ENCODE measurements at regions not wholly inside any gene's neighbourhood (a gene's known extent, or its start where the extent isn't known, plus 50 kb on each side); places are given as distances from the start of the nearest gene placed in this dataset.

DNA sequence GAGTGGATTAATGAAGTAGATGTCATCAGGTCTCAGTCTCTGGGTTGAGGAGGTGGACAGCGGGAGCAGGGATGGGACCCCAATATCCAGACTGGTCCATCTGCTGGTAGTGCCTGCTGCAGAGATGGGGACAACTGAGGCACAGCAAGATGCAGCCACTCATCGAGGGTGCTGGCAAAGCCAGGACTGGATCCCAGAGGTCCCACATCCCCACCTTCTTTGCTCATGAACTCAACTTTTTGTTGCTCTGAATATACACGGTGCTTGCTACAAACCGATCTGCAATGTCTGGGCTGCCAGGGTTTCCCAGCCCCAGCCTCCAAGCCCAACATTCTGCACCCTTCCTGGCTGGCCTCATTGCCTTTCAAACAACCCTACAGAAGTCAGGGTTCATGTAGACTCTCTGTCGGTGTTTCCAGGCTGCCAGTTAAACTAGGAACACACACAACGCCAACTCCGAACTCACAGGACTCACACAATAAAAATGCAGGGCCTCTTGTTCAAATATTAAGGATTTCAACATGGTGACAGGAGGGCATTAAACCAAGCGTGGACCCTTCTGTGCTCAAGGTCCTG lies 168.2 kb downstream of the MN1 start:
- no peak for DNase-seq

DNA sequence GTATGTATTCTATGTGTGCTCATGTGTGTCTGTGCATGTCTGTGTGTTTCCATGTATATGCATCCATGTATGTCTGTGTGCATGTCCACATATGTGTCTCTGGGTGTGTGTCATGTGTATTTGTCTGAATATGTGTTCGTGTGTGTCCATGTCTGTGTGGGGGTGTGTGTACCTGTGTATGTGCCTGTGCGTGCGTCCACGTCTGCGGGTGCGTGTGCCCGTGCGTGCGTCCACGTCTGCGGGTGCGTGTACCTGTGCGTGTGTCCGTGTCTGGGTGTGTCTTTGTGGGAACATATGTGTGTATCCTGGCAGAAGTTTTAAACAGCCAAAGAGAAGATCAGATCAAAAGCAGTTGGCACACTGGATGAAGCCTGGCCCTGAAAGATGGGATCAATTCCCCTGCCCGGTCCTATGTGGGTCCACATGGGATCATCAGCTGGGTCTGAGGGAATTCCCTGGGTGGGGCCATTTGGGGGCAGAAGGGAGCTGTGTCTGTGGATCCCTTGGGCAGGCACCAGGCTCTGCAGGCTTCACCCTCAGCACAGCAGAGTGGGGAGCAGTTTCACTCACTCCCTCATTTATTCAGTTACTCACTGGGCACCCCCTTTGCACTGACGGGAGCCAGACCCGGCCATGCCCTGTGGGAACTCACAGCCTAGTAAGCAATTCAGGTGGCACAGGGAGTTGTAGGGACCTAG lies 167.4 kb downstream of the MN1 start:
- DNase-seq: no peak

DNA sequence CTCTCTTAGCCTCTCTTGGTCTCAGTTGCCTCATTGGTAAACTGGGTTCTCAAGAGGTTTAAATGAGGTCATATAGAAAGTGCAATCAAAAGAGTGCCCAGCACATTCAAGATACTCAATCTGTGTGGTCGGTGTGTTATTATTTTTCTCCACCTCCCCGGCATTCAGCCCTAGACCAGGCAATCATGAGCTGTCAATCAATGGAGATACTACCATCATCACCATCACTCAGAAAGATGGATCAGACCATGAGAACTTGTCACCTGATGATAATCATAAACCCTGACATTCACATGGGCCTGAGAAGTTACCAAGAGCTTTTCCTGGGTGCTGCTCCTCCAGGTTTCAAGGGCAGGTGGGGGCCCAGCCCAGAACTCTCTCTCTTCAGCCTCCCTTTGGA lies 166.1 kb downstream of the MN1 start:
- DNase-seq: no peak

DNA sequence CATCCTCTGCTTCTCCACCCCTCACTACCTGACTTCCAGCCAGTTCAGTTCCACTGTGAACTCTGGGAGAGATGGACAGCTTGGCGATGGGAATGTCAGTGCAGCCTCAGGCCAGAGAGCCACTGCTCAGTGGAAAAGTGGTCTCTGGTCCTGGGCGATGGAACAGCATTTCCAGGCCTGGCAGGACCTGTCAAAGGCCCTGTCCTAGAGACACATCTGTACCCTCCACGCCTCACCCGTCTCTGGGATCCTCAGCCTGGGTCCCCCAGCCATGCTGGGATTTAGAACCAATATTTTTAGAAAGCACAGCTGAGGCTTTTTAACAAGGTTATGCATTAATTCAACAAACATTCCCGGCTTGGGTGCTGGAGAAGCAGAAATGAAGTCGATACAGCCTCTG lies 165.7 kb downstream of the MN1 start:
- no peak for DNase-seq

DNA sequence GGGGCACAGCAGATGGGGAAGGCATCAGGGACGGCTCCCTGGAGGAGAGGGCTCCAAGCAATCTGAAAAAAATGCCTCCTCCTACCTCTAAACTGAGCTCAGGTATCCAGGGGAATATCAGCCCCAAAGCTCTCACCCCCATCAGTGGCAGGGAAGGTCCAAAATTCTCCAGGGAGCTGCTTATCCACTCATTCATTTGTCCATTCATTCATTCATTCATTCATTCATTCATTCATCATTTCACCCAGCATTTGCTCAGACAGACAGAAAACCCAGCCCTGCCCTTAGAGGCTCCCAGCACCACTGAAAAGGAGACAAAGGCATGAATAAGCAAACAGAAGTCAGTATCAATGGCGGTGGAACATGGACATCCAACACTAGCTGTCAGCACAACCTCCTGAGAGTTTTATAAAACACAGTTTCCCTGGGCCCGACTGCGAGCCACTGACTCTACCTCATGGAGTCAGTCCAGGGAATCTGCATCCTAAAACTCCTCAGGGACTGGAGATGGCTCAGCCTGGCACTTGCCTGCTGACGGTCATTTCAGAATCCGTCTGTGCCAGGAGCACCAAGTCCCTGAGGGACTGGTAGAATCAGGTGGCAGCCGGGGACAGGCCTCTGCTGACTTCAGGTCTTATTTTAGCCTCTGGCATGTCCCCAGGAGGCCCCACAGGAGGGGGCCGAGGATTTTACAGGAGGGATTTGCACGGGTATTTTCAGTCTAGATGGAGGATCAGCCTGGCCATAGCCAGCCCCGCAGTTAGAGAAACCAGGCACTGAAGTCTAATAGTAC lies 164.6 kb downstream of the MN1 start:
- peak; percentile 63 for DNase-seq

DNA sequence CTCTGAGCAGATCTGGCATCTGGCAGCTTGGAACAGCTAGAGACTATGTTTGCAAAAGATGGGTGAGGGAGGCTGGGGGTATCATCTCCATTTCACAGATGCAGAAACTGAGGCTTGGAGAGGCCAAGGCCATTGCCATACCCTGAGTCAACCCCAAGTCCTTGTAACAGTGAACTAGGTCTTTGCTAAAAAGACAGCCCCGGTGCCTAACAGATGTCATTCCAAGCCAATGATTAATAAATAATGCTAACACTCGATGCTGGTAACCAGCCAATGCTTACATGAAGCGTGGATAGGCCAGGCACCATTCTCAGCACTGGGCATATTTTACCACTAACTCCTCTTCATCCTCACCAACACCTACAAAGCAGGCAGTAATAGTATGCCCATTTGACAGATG lies 164.0 kb downstream of the MN1 start:
- no peak for DNase-seq

DNA sequence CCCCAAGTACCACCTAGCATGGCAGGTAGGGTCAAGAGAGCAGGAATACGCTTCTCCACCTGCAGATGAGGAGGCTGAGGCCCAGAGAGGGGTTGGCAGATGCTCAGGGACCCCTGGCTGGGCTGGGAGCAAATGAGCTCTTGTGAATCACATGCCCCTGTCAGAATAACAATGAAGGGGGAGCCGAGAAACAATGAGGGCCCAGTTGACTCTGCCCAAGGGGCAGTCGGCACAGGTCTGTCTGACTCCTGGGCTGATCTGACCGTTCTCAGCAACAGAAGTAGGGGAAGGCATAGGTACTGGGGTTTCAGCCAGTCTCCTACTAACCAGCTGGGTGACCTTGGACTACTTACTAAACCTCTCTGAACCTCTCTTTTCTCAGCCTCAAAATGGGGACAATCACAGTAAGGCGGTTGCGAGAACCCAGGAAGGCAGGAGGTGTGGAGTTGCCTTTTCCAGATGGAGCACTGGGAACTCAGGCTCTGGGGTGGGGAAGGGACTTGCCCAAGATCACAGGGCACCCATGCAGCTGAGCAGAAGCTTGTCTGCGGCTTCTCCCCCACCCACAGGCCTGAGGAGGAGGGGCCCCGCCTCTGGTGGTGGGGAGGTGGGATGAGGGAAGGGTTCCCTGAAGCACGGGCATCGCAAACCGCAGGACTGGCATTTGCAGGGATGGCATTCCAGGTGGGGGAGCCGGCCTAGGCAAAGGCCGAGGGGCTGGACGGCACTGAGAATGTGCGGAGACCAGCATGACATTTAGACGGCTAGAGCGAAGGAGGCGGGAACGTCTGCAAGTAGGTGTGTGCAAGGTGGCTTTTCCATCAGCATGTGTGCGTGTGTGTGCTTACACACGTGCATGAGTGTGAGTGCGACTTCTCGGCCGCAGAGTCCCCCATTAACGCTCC lies 163.0 kb downstream of the MN1 start:
- DNase-seq: no peak

DNA sequence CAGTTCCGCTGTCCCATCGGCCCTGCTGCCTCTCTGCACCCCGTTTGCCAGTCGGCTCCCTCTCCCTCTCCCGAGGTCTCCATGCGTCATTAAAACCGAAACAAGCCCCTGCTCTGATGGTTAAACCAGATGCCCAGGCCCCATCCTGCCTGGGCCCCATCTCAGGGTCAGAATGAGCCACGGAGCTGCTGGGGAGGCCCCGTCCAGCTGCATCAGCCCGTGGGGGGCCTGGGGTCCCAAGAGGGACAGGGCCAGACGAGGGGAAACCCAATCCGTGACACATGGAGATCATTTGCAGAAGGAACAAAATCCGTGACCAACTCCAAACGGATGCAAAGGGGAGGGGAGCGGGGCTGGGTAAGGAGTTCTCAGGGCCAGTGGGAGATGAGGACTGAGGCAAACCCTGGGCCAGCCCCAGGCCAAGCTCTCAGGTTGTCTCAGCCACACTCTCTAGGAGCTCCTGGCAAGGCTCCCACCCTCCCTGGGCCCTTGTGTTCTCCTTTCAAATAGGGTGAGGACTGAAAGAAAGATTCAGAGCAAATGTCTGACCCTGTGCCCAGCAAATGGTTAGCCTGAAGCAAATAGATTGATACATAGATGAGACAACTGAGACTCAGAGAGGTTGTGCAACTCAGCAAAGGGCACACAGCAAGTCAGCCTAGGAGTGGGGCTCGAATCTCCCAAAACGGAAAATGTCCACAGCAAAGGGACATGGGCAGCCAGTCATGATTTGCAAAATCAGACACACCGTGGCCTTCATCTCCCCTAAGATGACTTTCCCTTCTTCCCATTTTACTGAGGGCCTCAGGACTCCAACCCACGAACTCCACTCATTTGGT lies 162.1 kb downstream of the MN1 start:
- peak; percentile 70 for DNase-seq

DNA sequence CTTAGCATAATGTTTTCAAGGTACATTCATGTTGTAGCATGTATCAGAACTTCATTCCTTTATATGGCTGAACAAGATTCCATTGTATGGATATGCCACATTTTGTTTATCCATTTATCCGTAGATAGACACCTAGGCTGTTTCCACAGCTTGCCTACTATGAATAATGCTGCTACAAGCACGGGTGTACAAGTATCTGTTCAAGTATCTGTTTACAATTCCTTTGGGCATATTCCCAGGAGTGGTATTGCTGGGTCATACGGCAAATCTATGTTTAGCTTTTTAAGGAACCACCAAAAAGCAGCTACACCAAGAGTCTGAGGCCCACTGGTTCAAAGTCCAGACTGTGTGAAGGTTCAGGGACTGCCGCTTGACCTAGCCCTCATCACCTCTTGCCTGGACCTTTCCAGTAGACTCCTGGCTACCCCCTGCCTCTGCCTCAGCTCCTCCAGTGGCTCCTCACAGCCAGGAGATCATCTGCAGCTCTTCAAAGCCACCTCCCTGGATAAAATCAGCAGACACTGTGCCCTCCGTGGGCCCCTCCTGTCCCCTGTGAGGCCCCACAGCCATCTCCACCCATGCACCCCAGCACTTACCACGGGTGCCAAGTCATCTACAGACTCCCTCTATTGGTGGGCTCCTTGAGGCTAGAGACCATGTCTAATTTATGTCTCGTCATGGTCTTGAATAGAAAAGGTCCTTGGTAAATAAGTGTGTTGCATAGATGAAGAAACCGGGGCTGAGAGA lies 160.3 kb downstream of the MN1 start:
- DNase-seq: no peak

DNA sequence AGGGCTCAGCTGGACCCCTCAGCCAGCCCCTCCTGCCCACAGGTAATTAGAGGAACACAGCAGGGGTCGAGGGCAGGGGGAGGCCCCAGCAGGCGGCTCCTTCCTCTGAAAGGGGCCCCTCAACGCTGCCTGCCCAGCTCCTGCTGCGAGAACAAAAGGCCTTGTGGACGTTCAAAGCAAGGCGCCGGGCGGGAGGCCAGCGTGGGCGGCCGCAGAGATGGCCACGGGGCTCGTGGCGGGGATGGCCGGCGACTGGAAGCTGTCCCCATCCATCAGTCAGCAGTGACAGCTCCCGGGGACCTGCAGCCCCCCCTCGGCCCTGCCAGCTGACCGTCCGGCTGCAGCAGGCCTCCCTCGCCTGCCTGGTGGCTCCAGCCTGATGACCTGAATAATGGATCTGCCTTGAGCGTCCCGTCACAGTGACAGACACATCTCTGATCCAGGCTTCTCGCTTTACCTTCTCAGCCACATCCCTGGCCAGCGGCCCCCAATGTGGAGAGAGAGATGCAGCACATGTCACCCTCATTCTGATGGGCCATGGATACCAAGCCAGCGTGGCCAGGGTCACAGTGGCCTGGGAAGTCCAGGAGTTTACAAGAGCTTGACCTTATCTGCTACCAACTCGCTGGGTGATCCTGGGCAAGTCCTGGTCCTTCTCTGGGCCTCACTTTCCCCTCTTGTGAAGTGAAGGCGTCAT lies 159.3 kb downstream of the MN1 start:
- DNase-seq: peak; percentile 44

DNA sequence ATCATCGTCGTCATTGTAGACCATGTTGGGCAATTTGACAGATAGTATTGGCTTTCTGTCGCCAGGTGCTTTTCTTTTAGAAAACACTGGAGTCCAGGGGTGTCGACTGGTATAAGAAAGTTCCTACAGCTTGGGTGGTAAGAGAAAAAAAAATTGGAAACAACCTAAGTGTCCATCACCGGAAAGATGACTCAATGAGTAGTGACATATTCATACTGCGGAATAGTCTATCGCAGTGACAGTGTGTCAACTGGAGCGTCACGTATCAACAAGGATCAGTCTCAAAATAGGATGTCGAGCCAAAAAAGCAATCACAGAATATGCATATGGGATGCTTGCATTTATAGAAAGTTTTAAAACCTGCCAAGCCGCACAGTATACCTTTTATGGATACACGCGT lies 157.6 kb downstream of the MN1 start:
- DNase-seq: no peak

DNA sequence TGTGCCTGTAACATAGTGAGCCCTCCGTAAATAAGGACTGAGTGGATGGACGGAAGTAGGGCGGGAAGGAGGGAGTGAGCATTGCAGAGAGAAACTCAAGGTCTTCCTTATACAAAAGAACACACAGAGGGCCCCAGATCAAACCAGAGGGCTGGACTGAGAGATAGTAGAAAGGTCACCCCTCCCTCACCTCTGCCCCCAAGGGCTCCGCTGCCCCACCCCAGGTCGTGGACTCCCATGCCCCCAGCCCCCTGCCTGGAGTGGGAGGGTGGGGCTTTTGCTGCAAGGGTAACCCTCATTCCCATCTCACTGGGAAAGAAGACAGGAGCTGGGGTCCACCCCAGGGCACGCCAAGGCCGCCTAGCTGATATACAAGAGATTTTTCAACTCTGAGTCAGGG lies 157.0 kb downstream of the MN1 start:
- DNase-seq: no peak

DNA sequence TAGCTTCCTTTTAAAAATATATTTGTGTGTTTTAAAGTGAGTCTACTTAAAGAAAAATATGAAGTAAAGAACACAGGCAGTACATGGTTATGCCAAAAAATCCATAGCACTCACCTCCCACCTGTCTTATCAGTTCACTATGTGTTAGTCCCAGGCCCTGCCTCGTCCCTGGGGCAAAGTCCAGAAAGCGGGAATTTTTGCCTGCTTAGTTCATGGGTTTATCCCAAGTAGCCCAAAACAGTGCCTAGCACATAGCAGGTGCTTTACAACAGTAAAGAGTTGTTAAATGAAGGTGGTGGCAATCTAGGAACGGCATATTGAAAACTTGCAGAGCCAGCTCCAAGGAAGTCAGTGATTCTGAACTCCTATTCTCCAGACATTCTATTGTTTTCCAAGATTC lies 154.0 kb downstream of the MN1 start:
- no peak for DNase-seq

DNA sequence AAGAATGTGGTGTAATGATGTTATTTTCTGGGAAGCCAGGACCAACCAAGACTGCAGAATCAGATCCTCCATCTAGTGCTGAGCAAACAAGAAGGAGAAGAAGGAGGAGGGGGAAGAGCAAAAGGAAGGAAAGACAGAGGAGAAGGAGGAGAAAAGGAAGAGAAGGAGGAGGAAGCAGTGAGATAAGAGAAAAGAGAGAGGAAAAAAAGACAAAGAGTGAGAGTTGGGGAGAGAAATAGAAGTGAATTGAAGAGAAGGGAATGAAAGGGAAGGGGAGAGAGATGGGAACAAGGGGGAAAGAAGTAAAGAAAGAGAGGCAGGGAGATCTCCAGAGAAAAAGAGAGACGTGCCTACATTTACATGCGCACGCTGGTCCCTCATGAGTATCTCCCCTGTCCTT lies 153.5 kb downstream of the MN1 start:
- DNase-seq: no peak

DNA sequence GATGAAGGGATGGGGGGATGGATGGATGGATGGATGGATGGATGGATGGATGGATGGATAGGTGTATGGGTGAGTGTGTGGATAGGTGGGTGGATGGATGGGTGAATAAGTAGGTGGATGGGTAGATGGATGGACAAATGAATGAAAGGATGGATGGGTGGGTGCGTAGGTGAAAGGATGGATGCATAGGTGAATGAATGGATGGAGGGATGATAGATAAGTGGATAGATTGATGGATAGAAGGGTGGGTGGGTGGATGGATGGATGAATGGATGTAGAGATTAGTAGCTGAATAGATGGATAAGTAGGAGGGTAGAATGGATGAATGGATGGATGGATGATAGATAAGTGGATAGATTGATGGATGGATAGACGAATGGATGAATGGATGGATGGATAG lies 152.7 kb downstream of the MN1 start:
- DNase-seq: no peak

DNA sequence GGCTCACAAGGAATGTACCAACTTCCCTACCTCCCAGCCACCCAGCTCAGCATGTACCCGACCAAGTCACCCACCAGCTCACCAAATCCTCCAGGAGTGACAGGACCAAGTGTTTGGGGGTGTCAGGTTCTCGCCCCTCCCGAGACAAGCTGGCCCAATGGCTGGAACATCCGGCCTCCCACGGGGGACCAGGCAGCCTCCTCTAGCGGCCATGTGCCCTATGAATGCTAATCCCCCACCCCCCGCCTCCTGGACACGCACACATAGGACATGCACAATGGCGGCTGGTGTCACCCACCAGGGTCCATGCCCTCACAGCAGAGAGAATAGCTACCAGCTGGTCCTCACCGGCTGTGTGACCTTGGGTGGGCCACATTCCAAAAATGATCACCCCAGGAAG lies 151.0 kb downstream of the MN1 start:
- DNase-seq: peak; percentile 54

DNA sequence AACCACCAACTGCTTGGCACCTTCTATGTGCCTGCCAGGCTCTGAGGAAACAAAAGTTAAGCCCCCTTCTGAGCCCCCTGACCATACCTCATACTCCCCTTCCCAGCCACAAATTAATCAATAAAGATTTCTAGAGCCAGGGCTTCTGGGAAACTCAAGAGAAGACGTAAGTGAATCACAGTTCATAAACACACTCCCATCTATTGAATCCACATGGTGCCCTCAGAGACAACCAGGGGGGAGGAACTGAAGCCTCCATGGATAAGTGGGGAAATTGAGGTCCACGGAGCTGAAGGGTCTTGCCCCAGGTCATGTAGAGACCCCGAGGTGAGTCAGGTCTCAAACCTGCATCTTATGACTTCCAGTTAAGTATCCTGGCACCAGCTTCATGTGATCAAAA lies 150.6 kb downstream of the MN1 start:
- DNase-seq: no peak

DNA sequence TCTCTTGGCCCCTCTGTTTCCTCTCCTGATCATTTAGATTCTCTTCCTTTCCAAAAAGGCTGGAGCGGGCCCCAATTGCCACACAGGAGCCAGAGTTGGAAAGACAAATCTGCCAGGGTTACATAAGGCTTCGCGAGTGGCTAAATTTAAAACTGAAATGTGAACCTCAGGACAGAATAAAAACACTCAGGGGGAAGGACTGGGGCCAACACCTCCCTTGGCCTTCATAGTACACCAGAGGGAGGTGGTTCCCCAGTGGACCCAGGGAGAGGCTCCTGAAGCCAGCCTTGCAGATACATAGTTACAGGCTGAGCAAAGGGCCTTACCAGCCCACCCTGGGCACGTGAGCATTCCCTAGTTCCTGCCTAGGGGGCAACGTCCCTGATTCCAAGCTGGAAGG lies 150.1 kb downstream of the MN1 start:
- DNase-seq: peak; percentile 36

DNA sequence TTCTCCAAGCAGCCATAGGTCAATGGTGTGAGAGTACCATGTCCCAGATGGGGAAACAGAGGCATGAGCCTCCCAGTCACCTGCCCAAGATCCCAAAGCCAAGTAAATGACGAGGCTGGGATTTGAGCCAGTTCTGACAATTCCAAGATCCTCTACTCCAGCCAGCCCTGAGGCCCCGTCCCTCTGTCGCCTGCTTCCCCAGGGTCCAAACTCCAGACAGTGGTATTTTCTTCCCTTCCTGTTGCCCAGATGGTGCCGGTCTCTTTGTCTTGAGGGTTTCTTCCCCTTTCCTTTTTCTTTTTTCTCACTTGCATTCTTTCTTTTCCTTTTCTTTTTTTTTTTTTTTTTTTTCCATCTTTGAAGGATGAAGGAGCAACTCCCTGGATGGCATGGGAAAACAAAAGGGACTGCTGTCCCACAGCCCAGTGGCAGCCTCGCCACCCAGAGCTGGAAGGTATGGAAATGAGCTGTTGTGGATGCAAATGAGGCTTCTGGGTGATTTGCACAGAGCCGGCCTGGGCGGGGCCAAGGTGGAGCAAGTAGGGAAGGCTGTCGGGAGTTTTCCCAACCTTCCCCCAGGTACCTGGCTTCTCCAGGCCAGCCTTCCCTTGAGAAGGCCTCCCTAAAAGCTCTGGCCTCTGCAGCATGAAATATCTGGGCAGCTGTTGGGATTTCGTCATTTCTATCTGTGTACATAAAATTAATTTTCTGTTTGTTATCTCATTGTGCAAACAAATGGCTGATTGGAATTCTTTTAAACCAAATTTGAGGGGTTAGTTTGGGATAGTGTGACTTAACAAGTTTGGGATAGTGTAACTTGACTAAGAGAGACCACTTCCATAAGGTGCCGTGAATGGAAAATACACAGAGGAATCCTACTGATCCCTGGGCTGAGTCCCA lies 146.8 kb downstream of the MN1 start:
- no peak for DNase-seq

All from femur (tissue), 1 donor.